NCI-H460 (cell line): ENCODE measurements at regions not wholly inside any gene's neighbourhood (a gene's known extent, or its start where the extent isn't known, plus 50 kb on each side); places are given as distances from the start of the nearest gene placed in this dataset.
"Not testable (repeated sequence)": the region's sequence is repeated elsewhere in the genome, so short reads cannot be mapped to it uniquely, and the experiment has no call there.

Experiments
- DNase-seq: peaks from one replicate; pipeline ENCODE4 v3.0.0-alpha.2; 2016; ENCODE audit warnings: low read depth; ENCODE audit errors: extremely low read depth

DNA sequence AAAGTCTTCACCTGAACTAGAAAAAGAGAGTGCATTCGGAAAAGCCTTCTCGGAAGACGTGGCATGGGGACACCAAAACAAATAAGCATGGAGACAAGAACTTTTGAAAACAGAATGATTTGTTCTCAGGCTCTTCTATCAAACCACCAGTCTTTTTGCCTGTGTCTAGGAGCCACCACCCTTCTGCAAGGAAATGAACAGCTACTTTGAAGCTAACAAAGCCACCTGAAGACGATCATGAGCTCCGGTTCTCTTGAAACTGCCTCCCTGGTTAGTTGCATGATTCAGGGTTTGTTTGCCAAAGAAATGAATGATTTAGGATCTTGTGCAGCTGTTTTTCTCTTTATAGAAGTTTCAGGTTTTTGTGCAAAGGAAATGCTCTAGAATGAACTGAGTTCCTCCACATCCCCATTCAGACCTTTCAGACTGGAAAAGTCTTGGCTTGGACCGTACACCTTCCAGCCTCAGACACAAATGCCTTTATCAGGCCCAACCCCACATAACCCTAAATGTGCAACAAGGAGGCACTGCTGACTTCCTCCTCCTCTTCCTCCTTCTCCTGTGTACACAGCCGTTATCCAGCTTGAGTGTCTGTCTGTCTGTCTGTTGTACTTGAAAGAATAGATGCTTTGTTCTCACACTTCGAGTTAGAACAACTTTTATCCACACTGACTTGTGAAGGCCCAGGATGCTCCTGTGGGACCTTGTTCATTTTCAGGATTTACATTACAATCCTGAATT lies 334.8 kb upstream of the KLF3 start:
- no peak for DNase-seq

- DNase-seq = no peak
Measured at GRCh38 chr4:38330321-38330720, 333.7 kb upstream of the KLF3 start.

DNA sequence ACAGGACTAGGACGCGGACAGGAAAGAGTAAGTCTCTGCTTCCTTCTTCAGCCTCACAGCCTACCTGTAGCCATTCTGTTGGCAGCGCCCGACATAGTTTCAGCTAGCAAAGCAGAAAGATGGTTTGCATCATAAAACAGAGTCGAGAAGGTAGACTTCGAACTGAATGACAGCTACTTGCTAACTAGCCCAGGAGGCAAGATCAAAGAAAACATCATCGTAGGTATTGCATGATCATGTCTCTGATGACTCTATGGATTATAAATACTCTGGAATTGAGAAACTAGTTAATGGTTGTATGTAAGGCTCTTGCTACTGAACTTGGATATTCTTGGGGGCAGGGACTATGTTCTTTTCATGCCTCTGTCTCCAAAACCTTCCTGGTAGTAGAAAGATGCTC lies 333.1 kb upstream of the KLF3 start:
- DNase-seq = no peak

DNA sequence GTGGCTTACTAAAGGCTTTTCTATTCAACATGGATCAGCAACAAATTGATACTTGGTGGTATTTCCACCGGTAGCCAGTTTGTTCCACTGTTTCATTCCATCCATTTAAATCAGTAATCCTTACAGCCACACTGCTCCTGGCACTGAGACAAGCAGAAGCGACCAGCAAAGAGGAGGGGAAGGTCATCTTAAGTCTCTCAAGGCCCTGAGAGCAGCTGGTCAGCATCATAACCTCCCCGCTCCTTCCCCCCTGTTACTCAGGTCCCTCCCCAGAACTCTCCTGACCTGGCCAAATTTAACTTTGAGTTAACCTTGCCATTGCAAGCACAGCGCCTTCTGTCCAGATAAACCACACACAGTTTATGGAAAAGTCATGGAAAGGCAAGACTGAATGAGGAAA lies 331.3 kb upstream of the KLF3 start:
- DNase-seq = no peak

DNA sequence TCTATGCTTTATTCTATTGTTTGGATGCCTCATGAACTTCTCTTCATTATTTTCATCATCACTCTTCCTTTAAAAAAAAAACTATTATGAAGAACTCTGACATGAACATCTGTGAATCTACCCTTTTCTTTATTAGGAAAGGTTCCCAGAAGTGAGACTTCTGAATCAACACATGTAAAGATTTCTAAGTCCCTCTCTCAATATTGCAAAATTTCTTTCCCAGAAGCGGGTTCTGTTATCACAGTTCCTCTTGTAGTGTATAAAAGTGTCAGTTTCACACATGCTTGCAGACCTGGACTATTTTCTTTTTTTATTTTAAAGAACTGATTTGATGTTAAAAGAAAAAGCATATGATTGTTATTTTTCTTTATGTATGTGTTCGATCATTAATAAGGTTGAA lies 330.8 kb upstream of the KLF3 start:
- DNase-seq = no peak

DNA sequence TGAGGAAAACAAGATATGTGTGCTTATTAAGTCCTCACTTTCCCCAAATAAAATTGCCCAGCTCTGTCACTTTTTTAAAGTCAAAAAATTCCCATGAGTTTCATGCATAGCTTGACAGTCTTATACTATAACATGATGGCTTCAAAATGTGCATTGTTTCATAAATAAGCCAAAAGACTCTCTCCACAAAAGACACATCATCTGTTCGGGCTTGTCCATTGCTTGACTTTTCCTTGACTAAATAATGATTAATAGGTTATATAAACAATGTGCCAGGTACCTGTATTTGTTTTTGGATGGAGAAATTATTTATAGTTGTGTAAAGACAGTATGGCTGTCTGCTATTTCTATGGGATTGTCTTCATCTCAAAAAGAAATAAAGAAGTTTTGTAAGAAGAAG lies 329.2 kb upstream of the KLF3 start:
- DNase-seq = no peak

- DNase-seq = not testable (repeated sequence)
Measured at GRCh38 chr4:38338939-38339338, 325.1 kb upstream of the KLF3 start.

DNA sequence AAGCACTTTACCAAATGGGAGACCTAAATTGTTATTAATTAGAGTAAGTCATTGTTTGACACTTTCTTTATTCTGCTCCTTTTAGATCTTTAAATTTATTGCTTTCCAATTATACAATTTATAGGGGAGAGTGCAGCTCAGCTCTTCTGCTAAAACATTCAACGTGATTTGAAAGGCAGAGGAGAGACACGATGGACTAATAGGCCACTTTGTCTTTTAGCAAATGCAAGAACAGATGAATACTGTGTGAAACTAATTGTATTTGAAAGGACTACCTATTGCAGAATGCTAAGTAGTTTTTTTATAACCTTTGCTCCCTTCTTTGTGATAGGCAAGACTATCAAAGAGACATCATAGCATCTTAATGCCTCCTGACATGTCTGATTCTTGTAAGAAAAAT lies 320.4 kb upstream of the KLF3 start:
- DNase-seq = no peak

DNA sequence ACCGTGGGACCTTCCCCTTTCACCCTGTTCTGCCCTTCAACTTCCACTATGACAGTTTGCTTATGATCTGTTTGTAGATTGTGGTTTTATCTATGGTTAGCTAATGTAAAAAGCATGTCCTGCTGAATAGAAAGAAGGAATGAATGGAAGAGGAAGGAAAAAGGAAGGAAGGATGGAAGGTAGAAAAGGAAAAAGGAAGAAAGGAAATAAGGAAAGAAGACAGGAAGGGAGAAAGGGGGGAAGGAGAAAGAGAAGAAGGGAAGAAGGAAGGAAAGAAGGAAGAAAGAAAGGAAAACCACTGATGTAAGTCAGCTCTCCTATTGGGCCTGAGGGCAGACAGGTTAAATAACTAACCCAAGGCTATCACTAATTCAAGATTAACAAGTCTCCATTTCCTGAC lies 319.1 kb upstream of the KLF3 start:
- no peak for DNase-seq

GRCh38 chr4:38347251-38347650 lies 316.7 kb upstream of the KLF3 start:
- DNase-seq = no peak

- no peak for DNase-seq
Measured at GRCh38 chr4:38354421-38354820, 309.6 kb upstream of the KLF3 start.

DNA sequence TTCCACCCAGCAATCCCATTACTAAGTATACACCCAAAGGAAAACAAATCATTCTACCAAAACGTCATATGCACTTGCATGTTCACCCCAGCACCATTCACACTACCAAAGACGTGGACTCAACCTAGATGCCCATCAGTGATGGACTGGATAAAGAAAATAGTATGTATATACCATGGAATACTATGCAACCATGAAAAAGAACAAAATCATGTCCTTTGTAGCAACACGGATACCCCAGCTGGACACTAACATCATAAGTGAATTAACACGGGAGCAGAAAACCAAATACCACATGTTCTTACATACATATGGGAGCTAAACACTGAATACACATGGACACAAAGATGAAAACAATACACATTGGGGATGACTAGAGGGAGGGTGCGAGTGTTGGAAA lies 309.1 kb upstream of the KLF3 start:
- DNase-seq = no peak

GRCh38 chr4:38356686-38357085 lies 307.3 kb upstream of the KLF3 start:
- no peak for DNase-seq

- DNase-seq = no peak
Measured at GRCh38 chr4:38357546-38357945, 306.5 kb upstream of the KLF3 start.

DNA sequence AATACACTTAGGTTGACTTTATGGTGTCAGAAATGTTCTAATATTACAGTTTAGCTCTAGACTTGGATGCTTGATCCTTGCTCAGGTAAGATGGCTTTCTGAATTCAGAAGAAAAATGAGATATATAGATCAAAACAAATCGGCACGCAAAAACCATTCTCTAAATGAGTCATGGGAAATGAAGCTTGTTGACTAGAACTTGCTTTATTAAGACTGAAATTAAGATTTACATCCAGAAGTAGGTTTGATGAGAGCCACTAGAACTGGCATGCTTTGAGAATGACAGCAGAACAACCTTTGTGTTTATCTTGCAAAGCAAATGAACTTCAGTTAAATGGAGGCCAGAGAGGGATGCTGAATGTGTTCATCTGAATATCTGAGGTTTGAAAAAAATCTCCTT lies 304.9 kb upstream of the KLF3 start:
- no peak for DNase-seq

DNA sequence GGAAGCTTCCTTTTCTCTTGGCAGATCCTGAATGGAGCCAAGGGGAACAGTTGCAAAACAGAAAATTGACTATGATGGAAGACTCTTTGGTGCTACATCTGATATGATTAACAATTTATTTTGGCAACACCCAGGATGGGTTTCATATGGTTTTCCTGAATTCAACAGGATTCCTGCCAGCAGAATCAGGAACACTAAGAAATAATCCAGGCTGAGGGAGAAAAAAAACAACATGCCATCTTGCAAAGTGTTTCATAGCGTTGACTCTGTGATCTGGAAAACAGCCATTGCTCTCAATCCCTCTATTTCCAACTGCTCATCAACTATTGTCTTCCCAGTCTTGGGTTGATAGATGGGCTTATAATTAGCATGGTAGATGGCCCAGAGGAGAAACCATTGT lies 303.8 kb upstream of the KLF3 start:
- no peak for DNase-seq

GRCh38 chr4:38364383-38364963 lies 299.5 kb upstream of the KLF3 start:
- no peak for DNase-seq

GRCh38 chr4:38365261-38365660 lies 298.7 kb upstream of the KLF3 start:
- DNase-seq = no peak

- DNase-seq = no peak
Measured at GRCh38 chr4:38365748-38366310, 298.2 kb upstream of the KLF3 start.

DNA sequence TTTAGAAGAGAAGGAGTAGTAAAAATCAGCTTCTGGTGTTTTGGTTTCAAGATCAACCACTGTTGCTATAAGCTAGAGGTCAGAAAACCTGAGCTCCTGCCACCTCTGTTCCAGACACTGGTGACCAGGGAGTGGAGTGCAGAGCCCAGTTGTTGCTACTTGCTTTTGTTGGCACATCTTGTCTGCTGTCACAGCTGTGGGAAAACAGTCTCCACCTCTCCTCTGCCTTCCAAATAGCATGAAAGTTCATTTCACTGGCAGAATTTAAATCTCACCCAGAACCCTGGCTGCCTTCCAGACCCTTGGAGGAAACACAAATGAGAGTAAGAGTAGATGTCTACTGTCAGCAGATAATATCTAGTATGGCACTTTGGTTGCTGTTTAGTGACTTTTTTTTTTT lies 297.5 kb upstream of the KLF3 start:
- DNase-seq = no peak

DNA sequence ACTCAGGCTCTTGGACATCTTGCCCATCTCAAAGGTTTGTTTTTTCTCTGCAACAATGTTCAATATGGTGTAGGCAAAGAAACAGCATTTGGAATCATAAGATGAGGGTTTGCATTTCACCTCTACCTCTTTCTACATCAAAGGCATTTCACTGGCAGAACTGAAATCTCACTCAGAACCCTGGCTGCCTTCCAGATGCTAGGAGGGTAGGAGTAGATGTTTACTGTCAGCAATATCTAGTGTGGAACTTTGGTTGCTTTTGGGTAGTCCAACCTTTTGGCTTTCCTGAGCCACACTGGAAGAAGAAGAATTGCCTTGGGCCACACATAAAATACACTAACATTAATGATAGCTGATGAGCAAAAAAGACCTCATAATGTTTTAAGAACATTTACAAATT lies 297.0 kb upstream of the KLF3 start:
- DNase-seq = no peak

DNA sequence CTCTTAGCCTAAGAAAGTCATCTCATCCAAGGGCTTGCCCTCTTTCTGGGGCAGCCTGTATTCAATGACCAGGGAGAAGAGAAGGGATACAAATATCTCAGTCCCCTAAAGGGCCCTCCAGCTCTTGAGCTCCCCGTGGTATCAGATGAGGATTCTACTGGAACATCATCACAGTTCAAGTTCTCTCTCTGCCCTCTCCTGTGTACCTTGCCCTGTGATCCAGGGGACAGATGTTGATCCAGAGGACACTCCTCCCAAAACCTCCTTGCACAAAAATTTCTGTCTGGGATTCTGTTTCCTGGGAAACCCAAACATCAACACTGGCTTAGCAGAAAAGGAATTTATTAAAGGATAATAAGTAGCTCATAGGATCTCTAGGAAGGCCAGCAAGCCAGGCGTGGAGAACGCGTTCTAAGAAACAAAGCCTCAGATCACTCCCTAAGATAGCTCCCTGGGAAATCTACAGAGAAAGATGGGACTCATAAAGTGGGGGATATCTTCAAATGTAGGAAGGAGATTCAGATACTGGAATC lies 296.3 kb upstream of the KLF3 start:
- no peak for DNase-seq
